GM21528 (cell line): ENCODE measurements at regions not wholly inside any gene's neighbourhood (a gene's known extent, or its start where the extent isn't known, plus 50 kb on each side); places are given as distances from the start of the nearest gene placed in this dataset.
"Not testable (repeated sequence)": the region's sequence is repeated elsewhere in the genome, so short reads cannot be mapped to it uniquely, and the experiment has no call there.

Source experiments
- ATAC-seq: cut with Tn5 transposase; IDR thresholded peaks from one replicate; pipeline ENCODE4 v1.9.1; 2021; ENCODE audit warnings: mild to moderate bottlenecking, moderate library complexity; ENCODE audit not compliant: unreplicated experiment, low FRiP score

GRCh38 chr21:31418377-31419001 is 74.4 kb upstream of the TIAM1 start:
- ATAC-seq, result no peak

DNA sequence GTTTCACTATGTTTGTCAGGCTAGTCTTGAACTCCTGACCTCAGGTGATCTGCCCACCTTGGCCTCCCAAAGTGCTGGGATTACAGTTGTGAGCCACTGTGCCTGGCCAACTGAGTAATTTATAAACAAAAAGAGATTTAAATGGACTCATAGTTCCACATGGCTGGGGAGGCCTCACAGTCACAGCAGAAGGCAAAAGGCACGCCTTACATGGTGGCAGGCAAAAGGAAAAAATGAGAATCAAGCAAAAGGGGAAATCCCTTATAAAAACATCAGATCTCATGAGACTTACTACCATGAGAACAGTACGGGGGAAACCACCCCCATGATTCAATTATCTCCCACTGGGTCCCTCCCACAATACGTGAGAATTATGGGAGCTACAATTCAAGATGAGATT is 73.2 kb upstream of the TIAM1 start:
- ATAC-seq, result not testable (repeated sequence)

GRCh38 chr21:31416465-31416864 is 72.4 kb upstream of the TIAM1 start:
- ATAC-seq, result no peak

GRCh38 chr21:31414263-31415000 is 70.4 kb upstream of the TIAM1 start:
- no peak for ATAC-seq

GRCh38 chr21:31413698-31414097 is 69.6 kb upstream of the TIAM1 start:
- no peak for ATAC-seq

- no peak for ATAC-seq
These were observed 66.6 kb upstream of the TIAM1 start for GRCh38 chr21:31410499-31411131.

DNA sequence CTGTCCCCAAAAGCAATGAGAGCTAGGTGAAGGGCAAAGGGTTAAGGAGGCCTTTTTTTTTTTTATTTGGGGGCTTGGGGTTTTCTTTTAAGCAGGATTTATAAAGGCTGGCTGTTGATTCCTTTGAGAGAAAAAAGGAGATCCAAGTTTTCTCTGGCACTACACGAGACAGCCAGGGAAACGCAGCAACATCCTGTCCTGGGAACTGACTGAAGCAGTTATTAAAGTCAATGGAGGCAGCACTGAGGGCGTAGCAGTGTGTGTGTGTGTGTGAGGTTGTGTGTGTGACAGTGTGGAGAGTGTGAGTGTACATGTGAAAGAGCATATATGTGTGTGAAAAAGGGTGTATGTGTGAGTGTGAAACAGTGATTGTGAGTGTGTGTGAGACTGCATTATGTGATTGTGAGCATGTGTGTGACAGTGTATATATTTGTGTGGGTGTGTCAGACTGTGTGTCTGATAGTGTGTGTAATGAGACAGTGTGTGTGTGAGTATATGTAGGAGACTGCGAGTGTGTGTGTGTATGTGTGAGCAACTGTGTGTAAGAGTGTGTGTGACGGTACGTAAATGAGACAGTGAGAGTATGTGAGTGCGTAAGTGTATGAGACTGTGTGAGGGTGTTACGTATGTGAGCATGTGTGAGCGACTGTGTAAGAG is 65.9 kb upstream of the TIAM1 start:
- ATAC-seq, result no peak

DNA sequence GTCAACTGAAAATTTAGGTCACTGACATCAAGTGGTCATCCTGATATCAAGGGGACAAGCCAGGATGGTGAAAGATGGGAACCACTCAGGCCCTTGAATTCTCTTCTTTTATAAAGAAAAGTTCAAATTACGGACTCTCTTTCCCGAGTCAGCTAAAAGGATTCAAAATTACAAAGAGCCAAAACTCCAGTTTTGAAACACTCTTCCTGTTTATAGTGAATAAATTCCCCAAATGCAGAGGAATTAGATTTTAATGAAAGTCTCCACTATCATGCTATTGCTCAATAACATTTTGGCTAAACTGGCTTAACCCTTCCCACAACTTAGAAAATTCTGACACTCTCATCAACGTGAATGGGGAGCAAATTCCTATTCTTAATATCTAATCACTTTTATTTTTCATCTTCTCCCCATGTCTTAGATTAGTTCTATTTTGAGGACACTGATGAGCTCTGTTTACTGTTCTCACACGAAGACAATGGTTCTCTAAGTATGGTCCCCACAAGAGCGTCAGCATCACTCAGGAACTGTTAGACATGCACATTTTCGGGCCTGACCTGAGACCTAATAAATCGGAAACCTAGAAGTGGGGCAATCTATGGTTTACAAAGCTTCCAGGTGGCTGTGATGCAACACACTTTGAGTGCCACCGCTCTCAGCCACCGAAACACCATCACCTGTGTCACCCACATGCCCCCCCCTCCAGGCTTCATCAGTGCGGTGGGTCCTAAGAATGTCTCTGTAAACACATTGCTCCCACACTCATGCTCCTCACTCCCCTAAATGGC is 64.4 kb upstream of the TIAM1 start:
- ATAC-seq, result no peak

- no peak for ATAC-seq
These were observed 62.4 kb upstream of the TIAM1 start for GRCh38 chr21:31406510-31406909.

DNA sequence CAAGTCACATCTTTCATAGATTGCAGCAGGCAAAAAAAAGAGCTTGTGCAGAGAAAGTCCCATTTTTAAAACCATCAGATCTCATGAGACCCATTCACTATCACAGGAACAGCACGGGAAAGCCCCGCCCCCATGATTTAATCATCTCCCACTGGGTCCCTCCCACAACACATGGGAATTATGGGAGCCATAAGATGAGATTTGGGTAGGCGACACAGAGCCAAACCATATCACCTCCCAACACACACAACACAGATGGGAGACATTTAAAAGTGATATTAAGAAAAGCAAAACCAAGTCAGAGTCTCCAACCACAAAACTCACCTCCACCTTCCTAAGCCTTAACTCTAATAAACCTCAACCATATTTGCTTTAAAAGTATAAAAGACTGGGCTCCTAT is 61.5 kb upstream of the TIAM1 start:
- no peak for ATAC-seq

- ATAC-seq, result no peak
These were observed 59.7 kb upstream of the TIAM1 start for GRCh38 chr21:31403596-31404333.

GRCh38 chr21:31399591-31399990 is 55.5 kb upstream of the TIAM1 start:
- no peak for ATAC-seq

DNA sequence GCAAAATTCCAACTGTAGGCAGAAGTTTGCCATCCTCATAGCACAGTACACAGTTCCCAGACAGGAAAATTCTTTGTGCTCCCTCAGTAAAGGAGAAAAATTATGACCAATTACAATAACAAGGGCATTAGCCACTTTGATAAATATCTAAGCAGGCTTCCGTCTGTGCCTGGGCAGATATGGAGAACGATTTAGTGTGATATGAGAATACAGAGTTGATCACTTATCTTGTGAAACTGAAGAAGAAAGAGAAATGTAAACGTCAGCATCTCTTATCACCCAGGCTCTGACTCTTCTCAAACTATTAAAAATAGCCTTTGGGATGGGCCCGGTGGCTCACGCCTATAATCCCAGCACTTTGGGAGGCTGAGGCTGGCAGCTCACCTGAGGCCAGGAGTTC is 54.5 kb upstream of the TIAM1 start:
- no peak for ATAC-seq

DNA sequence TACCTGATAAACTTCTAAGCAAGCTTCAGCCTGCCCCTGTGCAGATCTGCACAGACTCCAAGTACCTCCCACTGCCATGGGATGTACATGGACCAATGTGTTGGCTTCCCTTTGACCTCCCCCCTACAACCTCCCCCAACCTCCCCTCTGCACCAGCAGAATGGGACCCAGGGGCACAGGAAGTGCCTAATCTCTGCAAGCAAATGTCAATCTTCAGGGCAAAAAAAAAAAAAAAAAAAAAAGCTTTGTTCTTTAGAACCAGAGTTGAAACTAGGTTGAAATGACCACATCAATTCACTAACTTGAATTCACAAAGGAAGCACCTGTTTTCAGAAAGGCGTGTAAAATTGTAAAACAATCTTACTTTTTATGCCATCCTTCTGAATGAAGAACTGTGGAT is 53.9 kb upstream of the TIAM1 start:
- ATAC-seq, result no peak

DNA sequence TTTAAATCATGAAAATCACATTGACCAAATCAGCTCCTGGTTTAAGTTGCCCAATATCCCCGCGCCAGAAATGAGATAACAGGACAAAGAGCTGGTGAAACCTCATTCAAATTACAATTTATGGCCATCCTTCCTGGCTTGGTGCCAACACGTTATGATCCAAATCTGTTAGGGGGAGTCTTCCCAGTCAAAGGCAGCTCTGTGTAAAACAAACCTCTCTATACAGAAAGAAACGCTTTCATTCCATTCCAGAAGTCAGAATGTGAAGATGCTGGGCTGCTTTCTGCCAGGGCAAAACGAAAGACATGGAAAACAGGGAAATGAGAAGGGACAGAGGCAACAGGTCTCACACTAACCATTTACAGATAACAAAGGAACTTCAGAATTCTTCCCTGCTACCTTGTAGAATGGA is 53.5 kb upstream of the TIAM1 start:
- ATAC-seq, result no peak

- no peak for ATAC-seq
These were observed 53.0 kb upstream of the TIAM1 start for GRCh38 chr21:31397030-31397429.

DNA sequence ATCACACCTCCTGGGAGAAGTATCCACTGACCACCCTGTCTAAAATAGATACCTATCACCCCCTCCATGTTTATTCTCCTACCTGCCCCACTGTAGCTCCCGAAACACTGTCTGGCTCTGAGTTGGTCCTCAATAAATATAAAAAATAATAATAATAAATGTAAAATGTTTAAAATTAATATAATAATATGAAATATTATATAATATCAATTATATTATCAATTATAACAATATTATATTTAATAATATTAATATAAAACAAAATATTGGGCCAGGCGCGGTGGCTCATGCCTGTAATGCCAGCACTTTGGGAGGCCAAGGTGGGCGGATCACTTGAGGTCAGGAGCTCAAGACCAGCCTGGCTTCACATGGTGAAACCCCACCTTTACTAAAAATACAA is 52.3 kb upstream of the TIAM1 start:
- no peak for ATAC-seq

- no peak for ATAC-seq
These were observed 51.7 kb upstream of the TIAM1 start for GRCh38 chr21:31395791-31396190.

- ATAC-seq, result no peak
These were observed 51.2 kb upstream of the TIAM1 start for GRCh38 chr21:31395268-31395667.

DNA sequence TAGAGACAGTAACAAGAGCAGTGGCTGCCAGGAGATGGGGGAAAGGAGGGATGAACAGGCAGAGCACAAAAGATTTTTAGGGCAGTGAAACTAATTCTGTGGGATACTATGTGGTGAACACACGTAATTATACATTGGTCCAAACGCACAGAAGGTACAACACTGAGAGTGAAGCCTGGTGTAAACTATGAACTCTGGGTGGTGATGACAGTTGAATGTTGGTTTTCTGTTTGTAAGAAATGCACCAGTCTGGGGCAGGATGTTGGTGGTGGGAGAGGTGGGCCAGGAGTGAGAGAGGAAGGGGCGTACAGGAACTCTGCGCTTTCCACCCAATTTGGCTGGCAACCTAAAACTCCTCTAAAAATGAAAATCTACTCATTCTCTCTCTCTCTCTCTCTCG is 50.2 kb upstream of the TIAM1 start:
- no peak for ATAC-seq
